ENCODE measurements at regions not wholly inside any gene's neighbourhood (a gene's known extent, or its start where the extent isn't known, plus 50 kb on each side); places are given as distances from the start of the nearest gene placed in this dataset.

DNA sequence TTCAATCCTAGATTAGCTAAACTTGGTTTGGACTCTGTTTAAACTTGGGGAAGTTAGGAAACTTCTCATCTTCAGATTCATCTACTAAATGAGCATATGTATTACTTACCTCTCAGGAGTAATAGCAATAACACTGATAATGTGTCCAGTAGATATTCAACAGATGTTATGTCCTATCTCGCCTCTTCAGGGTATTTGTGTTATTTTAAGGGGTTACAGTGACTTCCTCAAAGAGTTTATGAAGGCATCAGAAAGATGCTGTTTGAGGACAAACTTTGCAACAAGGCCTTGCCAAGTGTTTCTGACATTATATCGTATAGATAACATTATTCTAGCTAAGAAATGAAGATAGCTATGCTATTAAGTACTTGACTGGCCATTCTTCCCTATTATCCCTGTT, 522.3 kb downstream of the IGSF11 start:
- TF ChIP-seq POLR2A (IDR thresholded peaks at IDR 0.05; ENCODE audit: low read length) (no peak), GATA1 (IDR thresholded peaks at IDR 0.05; ENCODE audit: low read depth, low read length) (no peak)
